ENCODE measurements at regions not wholly inside any gene's neighbourhood (a gene's known extent, or its start where the extent isn't known, plus 50 kb on each side); places are given as distances from the start of the nearest gene placed in this dataset.

DNA sequence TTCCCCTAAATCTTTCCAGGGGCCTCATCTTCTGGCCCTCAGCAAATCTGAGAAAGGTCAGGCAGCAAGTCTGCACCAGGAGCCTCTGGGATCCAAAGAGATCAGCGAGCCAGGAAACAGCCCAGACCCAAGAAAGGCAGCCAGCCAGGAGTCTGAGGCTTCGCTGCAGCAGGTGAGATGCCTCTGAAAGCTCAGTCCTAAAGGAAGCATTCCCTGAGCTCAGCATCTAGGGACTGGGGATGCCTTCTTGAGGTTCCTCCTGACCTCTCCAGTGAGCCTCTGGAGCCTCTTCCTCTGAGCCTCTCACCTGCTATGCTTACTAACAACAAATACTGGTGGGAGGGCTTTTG, 118.8 kb upstream of the MAFB start:
- TF ChIP-seq, protein P1, sequence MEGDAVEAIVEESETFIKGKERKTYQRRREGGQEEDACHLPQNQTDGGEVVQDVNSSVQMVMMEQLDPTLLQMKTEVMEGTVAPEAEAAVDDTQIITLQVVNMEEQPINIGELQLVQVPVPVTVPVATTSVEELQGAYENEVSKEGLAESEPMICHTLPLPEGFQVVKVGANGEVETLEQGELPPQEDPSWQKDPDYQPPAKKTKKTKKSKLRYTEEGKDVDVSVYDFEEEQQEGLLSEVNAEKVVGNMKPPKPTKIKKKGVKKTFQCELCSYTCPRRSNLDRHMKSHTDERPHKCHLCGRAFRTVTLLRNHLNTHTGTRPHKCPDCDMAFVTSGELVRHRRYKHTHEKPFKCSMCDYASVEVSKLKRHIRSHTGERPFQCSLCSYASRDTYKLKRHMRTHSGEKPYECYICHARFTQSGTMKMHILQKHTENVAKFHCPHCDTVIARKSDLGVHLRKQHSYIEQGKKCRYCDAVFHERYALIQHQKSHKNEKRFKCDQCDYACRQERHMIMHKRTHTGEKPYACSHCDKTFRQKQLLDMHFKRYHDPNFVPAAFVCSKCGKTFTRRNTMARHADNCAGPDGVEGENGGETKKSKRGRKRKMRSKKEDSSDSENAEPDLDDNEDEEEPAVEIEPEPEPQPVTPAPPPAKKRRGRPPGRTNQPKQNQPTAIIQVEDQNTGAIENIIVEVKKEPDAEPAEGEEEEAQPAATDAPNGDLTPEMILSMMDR (IDR thresholded peaks at IDR 0.05): no peak
- no peak for TF ChIP-seq EP300 (IDR thresholded peaks at IDR 0.05)
